ENCODE measurements at regions not wholly inside any gene's neighbourhood (a gene's known extent, or its start where the extent isn't known, plus 50 kb on each side); places are given as distances from the start of the nearest gene placed in this dataset.

DNA sequence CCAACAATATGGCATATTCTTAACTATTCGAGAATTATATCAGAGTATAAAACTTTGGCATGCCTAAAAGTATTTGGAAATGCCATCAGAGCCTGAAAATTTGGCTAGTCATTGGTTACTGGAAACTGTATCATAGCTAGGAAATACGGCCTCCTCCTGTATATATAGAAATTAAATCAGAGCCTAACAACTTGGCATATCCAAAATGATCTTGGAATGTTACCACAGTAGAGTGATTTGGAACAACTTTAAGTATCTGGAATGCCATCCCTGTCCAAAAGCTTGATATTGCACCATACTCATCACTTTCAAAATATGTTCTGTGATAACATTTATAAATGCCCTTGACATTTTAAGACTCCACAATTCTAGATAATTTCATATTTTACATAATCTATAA, 335.8 kb downstream of the SLITRK1 start:
- H3K9me3 ChIP-seq (ENCODE audit: control extremely low read depth in 1 of 3, control insufficient read depth in 2 of 3, insufficient read depth in 1 of 3, low read length in 2 of 3), result no peaks in the 10 kb centered on the region
- Mint-ChIP-seq H3K4me3 (no peak overlapping the region), H3K27ac (no peak overlapping the region), H3K27me3 (no peaks in the 10 kb centered on the region), H3K9me3 (ENCODE audit: insufficient read depth) (peaks cover 9% of the 10 kb centered on the region), H3K4me1 (no peaks in the 10 kb centered on the region)
- no peak overlapping the region for H3K27ac ChIP-seq (ENCODE audit: low read length in 2 of 2)
- no peaks in the 10 kb centered on the region for H3K79me2 ChIP-seq (ENCODE audit: control insufficient read depth, insufficient read depth, low read length)
- DNase-seq (no peak), ATAC-seq (ENCODE audit: low read depth) (no peak)
- H3K4me2 ChIP-seq (replicated peaks; ENCODE audit: low read depth, low read length, poor library complexity, severe bottlenecking), result no peak overlapping the region
- no peak for TF ChIP-seq EZH2 (IDR thresholded peaks at IDR 0.05; ENCODE audit: borderline replicate concordance, insufficient read depth, low read depth, low read length, poor library complexity, severe bottlenecking)
- TF ChIP-seq, protein P1, sequence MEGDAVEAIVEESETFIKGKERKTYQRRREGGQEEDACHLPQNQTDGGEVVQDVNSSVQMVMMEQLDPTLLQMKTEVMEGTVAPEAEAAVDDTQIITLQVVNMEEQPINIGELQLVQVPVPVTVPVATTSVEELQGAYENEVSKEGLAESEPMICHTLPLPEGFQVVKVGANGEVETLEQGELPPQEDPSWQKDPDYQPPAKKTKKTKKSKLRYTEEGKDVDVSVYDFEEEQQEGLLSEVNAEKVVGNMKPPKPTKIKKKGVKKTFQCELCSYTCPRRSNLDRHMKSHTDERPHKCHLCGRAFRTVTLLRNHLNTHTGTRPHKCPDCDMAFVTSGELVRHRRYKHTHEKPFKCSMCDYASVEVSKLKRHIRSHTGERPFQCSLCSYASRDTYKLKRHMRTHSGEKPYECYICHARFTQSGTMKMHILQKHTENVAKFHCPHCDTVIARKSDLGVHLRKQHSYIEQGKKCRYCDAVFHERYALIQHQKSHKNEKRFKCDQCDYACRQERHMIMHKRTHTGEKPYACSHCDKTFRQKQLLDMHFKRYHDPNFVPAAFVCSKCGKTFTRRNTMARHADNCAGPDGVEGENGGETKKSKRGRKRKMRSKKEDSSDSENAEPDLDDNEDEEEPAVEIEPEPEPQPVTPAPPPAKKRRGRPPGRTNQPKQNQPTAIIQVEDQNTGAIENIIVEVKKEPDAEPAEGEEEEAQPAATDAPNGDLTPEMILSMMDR (IDR thresholded peaks at IDR 0.05), result no peak
- no peak overlapping the region for H3K4me3 ChIP-seq (ENCODE audit: control extremely low read depth in 1 of 5, extremely low read depth in 1 of 5, insufficient read depth in 1 of 5, low read depth in 2 of 5, low read length in 4 of 5)
- H3K9ac ChIP-seq (ENCODE audit: low read length), result no peak overlapping the region
- H4K20me1 ChIP-seq (ENCODE audit: control insufficient read depth, insufficient read depth, low read length, poor library complexity, severe bottlenecking), result no peaks in the 10 kb centered on the region
- no peaks in the 10 kb centered on the region for H3K4me1 ChIP-seq (ENCODE audit: control insufficient read depth in 2 of 2, insufficient read depth in 2 of 2, low read length in 2 of 2)
- no peaks in the 10 kb centered on the region for H3K27me3 ChIP-seq (replicated peaks in 1 of 4; ENCODE audit: control extremely low read depth in 1 of 4, control insufficient read depth in 3 of 4, insufficient read depth in 4 of 4, low read length in 3 of 4)
- ChIA-PET POLR2A (no interaction called here), CTCF (no interaction called here)
- H3K36me3 ChIP-seq (replicated peaks in 1 of 2; ENCODE audit: control extremely low read depth in 1 of 2, control insufficient read depth in 1 of 2, extremely low read depth in 1 of 2, insufficient read depth in 2 of 2, low read length in 1 of 2), result no peaks in the 10 kb centered on the region
- WGBS (ENCODE audit: insufficient coverage), result no CpG with 5 or more reads among the region's 2 CpGs
- intact Hi-C loops (cut with micrococcal nuclease), result no loop called here
- no peak overlapping the region for H2AFZ ChIP-seq (ENCODE audit: insufficient read depth, low read depth, low read length, poor library complexity, severe bottlenecking)

DNA sequence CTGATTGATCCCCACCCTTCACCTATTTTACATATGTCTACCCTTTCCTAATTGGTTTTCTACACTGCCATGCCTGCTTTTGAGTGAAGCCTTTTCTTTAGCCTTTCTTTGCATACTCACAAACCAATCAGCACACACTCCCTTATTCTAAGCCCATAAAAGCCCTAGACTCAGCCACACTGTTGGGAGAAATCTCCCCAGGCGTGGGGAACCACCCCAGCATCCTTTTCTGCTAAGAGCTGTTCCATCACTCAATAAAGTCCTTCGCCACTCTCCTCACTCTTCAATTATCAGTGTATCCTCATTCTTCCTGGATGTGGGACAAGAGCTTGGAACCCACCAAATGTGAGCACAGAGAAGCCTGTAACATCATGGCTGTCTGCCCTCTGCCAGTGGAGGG, 343.6 kb downstream of the SLITRK1 start:
- POLR2A ChIA-PET, result no interaction called here
- CTCF ChIA-PET, result no interaction called here
- peaks cover 0 to 4% (median 0%) of the 10 kb centered on the region in 3 donors for H3K9me3 ChIP-seq (ENCODE audit: control extremely low read depth in 1 of 3, control insufficient read depth in 2 of 3, insufficient read depth in 1 of 3, low read length in 2 of 3)

More for the DNA sequence above, 343.6 kb downstream of the SLITRK1 start:
- TF ChIP-seq, protein P1 (IDR thresholded peaks at IDR 0.05), result no peak
- TF ChIP-seq EZH2 (IDR thresholded peaks at IDR 0.05; ENCODE audit: borderline replicate concordance, insufficient read depth, low read depth, low read length, poor library complexity, severe bottlenecking), result no peak
- ATAC-seq (ENCODE audit: low read depth) (no peak), DNase-seq (no peak)
- Mint-ChIP-seq H3K27ac (no peak overlapping the region), H3K4me3 (no peak overlapping the region), H3K27me3 (no peaks in the 10 kb centered on the region), H3K9me3 (ENCODE audit: insufficient read depth) (peaks cover 11% of the 10 kb centered on the region), H3K4me1 (no peaks in the 10 kb centered on the region)
- no CpG with 5 or more reads among the region's 2 CpGs for WGBS (ENCODE audit: insufficient coverage)
- no peaks in the 10 kb centered on the region for H4K20me1 ChIP-seq (ENCODE audit: control insufficient read depth, insufficient read depth, low read length, poor library complexity, severe bottlenecking)
- no peak overlapping the region for H3K9ac ChIP-seq (ENCODE audit: low read length)
- intact Hi-C loops (cut with micrococcal nuclease), result no loop called here
- H3K4me1 ChIP-seq (ENCODE audit: control insufficient read depth in 2 of 2, insufficient read depth in 2 of 2, low read length in 2 of 2), result no peaks in the 10 kb centered on the region
- H3K27ac ChIP-seq (ENCODE audit: low read length in 2 of 2), result no peak overlapping the region
- no peaks in the 10 kb centered on the region for H3K36me3 ChIP-seq (replicated peaks in 1 of 2; ENCODE audit: control extremely low read depth in 1 of 2, control insufficient read depth in 1 of 2, extremely low read depth in 1 of 2, insufficient read depth in 2 of 2, low read length in 1 of 2)
- H2AFZ ChIP-seq (ENCODE audit: insufficient read depth, low read depth, low read length, poor library complexity, severe bottlenecking), result no peak overlapping the region
- H3K27me3 ChIP-seq (replicated peaks in 1 of 4; ENCODE audit: control extremely low read depth in 1 of 4, control insufficient read depth in 3 of 4, insufficient read depth in 4 of 4, low read length in 3 of 4), result no peaks in the 10 kb centered on the region
- no peak overlapping the region for H3K4me2 ChIP-seq (replicated peaks; ENCODE audit: low read depth, low read length, poor library complexity, severe bottlenecking)
- H3K4me3 ChIP-seq (ENCODE audit: control extremely low read depth in 1 of 5, extremely low read depth in 1 of 5, insufficient read depth in 1 of 5, low read depth in 2 of 5, low read length in 4 of 5), result no peak overlapping the region
- no peaks in the 10 kb centered on the region for H3K79me2 ChIP-seq (ENCODE audit: control insufficient read depth, insufficient read depth, low read length)
